ENCODE measurements at regions not wholly inside any gene's neighbourhood (a gene's known extent, or its start where the extent isn't known, plus 50 kb on each side); places are given as distances from the start of the nearest gene placed in this dataset.

DNA sequence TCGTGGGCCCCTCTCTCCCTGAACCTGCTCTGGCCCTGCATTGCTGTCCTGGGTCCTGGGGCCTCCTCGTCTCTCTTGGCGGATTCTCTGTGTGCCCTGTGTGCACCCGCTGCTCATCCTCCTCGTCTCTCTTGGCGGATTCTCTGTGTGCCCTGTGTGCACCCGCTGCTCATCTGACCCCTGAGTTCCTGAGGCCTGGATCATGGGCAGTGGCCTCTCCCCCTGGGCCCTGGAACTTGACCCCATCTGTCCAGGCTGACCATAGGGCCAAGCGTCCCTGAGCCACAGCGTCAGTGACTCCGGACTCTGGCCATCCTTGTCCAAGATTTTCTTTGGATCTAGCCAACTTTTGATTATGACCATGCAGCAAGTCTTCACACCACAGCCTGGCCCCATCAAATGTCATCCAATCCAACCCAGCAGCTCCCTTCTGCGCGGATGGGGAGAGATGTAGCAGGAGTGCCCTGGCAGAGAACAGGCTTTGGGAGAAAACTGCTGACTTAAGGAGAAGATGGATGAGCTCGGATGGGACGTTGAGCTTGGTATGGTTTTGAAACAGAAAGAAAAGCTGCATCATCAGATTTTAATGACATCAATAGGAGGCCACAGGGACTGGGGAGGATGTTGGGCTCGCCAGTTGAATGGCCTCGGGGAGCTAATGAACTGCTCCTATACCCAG is 455.1 kb upstream of the HS6ST1 start:
- no peak for TF ChIP-seq GABPA (IDR thresholded peaks at IDR 0.05 in 1 of 2, conservative IDR thresholded peaks at IDR 0.05 in 1 of 2)
- TF ChIP-seq, protein P1, sequence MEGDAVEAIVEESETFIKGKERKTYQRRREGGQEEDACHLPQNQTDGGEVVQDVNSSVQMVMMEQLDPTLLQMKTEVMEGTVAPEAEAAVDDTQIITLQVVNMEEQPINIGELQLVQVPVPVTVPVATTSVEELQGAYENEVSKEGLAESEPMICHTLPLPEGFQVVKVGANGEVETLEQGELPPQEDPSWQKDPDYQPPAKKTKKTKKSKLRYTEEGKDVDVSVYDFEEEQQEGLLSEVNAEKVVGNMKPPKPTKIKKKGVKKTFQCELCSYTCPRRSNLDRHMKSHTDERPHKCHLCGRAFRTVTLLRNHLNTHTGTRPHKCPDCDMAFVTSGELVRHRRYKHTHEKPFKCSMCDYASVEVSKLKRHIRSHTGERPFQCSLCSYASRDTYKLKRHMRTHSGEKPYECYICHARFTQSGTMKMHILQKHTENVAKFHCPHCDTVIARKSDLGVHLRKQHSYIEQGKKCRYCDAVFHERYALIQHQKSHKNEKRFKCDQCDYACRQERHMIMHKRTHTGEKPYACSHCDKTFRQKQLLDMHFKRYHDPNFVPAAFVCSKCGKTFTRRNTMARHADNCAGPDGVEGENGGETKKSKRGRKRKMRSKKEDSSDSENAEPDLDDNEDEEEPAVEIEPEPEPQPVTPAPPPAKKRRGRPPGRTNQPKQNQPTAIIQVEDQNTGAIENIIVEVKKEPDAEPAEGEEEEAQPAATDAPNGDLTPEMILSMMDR (IDR thresholded peaks at IDR 0.05; ENCODE audit: low read depth, low read length, missing input control), result no peak
- TF ChIP-seq, protein P2, sequence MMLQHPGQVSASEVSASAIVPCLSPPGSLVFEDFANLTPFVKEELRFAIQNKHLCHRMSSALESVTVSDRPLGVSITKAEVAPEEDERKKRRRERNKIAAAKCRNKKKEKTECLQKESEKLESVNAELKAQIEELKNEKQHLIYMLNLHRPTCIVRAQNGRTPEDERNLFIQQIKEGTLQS (IDR thresholded peaks at IDR 0.05), result no peak
- TF ChIP-seq, protein P3, sequence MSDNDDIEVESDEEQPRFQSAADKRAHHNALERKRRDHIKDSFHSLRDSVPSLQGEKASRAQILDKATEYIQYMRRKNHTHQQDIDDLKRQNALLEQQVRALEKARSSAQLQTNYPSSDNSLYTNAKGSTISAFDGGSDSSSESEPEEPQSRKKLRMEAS (IDR thresholded peaks at IDR 0.05), result no peak
- no peak for TF ChIP-seq YY1 (IDR thresholded peaks at IDR 0.05)
- no peak for TF ChIP-seq JUND (IDR thresholded peaks at IDR 0.05)
- TF ChIP-seq EGR1 (IDR thresholded peaks at IDR 0.05; ENCODE audit: low read depth in 2 of 2), result no peak

Data from liver (tissue), 3 donors.